ENCODE measurements at regions not wholly inside any gene's neighbourhood (a gene's known extent, or its start where the extent isn't known, plus 50 kb on each side); places are given as distances from the start of the nearest gene placed in this dataset.

GRCh38 chr18:54506516-54507261 lies 84.4 kb upstream of the DYNAP start:
- TF ChIP-seq CTCF (IDR thresholded peaks at IDR 0.05) (no peak), POLR2A (IDR thresholded peaks at IDR 0.05) (no peak)
